Loucy (cell line): ENCODE measurements at regions not wholly inside any gene's neighbourhood (a gene's known extent, or its start where the extent isn't known, plus 50 kb on each side); places are given as distances from the start of the nearest gene placed in this dataset.

Experiments used
- H2AFZ ChIP-seq: fragments of 200-600 bp; sonication (generic); 2 replicates; pipeline ENCODE4 v1.6.0; 2016; ENCODE audit warnings: antibody characterized with exemption, mild to moderate bottlenecking, low read length, moderate library complexity
- H3F3A ChIP-seq: fragments of 200-600 bp; 2 replicates; pipeline ENCODE4 v1.6.0; 2016; ENCODE audit warnings: antibody characterized with exemption, low read depth, mild to moderate bottlenecking
- H3K27me3 ChIP-seq: fragments of 200-600 bp; sonication (generic); 2 replicates; pipeline ENCODE4 v1.6.1; 2014; ENCODE audit warnings: low read length, mild to moderate bottlenecking; ENCODE audit not compliant: insufficient read depth, poor library complexity, severe bottlenecking
- H3K36me3 ChIP-seq: fragments of 200-600 bp; sonication (generic); 2 replicates; pipeline ENCODE4 v1.6.1; 2016; ENCODE audit warnings: low read length; ENCODE audit not compliant: insufficient read depth
- H3K4me1 ChIP-seq: fragments of 200-600 bp; sonication (generic); 2 replicates; pipeline ENCODE4 v1.5.1; 2014; ENCODE audit warnings: low read length, mild to moderate bottlenecking; ENCODE audit not compliant: insufficient read depth, poor library complexity, severe bottlenecking
- H3K4me2 ChIP-seq: fragments of 200-600 bp; sonication (generic); 2 replicates; pipeline ENCODE4 v1.6.0; 2014; ENCODE audit warnings: antibody characterized with exemption, low read length, low read depth, mild to moderate bottlenecking; ENCODE audit not compliant: poor library complexity, severe bottlenecking
- H3K4me3 ChIP-seq: fragments of 200-600 bp; sonication (generic); 2 replicates; pipeline ENCODE4 v1.5.1; 2014; ENCODE audit warnings: low read length, mild to moderate bottlenecking, mixed read lengths; ENCODE audit not compliant: poor library complexity, severe bottlenecking
- H3K79me2 ChIP-seq: fragments of 200-600 bp; sonication (generic); 2 replicates; pipeline ENCODE4 v1.6.1; 2014; ENCODE audit warnings: low read length; ENCODE audit not compliant: insufficient read depth
- H3K9ac ChIP-seq: fragments of 200-600 bp; sonication (generic); 2 replicates; pipeline ENCODE4 v1.6.0; 2014; ENCODE audit warnings: mild to moderate bottlenecking, low read depth, low read length, moderate library complexity; ENCODE audit not compliant: poor library complexity, severe bottlenecking
- H3K9me2 ChIP-seq: fragments of 200-600 bp; sonication (generic); replicated peaks from 2 replicates; pipeline ENCODE4 v1.6.1; 2016; ENCODE audit warnings: low read depth, low read length, mixed read lengths
- H3K9me3 ChIP-seq: fragments of 200-600 bp; sonication (generic); 2 replicates; pipeline ENCODE4 v1.6.1; 2014; ENCODE audit warnings: mild to moderate bottlenecking, antibody characterized with exemption, low read length, low read depth; ENCODE audit not compliant: insufficient read depth
- H4K20me1 ChIP-seq: fragments of 200-600 bp; sonication (generic); 2 replicates; pipeline ENCODE4 v1.6.0; 2014; ENCODE audit warnings: antibody characterized with exemption, low read length, mild to moderate bottlenecking; ENCODE audit not compliant: insufficient read depth, poor library complexity, severe bottlenecking
- CTCF ChIP-seq: fragments of 200-600 bp; sonication (generic); conservative IDR thresholded peaks from 2 replicates; pipeline ENCODE4 v1.5.1; 2014; ENCODE audit warnings: mild to moderate bottlenecking, antibody characterized with exemption, low read length
- EZH2phosphoT487 ChIP-seq: fragments of 200-600 bp; IDR thresholded peaks from 2 replicates; pipeline ENCODE4 v1.6.1; 2018; ENCODE audit warnings: antibody characterized with exemption, mild to moderate bottlenecking, moderate library complexity, borderline replicate concordance

GRCh38 chr7:38329340-38329739 is 55.9 kb upstream of the TARP start:
- H3K9ac ChIP-seq: no peak overlapping the region
- no peak for TF ChIP-seq CTCF
- no peak for TF ChIP-seq EZH2phosphoT487
- no peaks in the 10 kb centered on the region for H3K27me3 ChIP-seq
- H3F3A ChIP-seq: no peaks in the 10 kb centered on the region
- no peaks in the 10 kb centered on the region for H3K36me3 ChIP-seq
- H4K20me1 ChIP-seq: no peaks in the 10 kb centered on the region
- H3K9me2 ChIP-seq: no peaks in the 10 kb centered on the region
- H3K4me2 ChIP-seq: no peak overlapping the region
- peaks cover 20% of the 10 kb centered on the region for H3K4me1 ChIP-seq
- no peaks in the 10 kb centered on the region for H3K9me3 ChIP-seq
- H3K79me2 ChIP-seq: no peaks in the 10 kb centered on the region
- no peak overlapping the region for H3K4me3 ChIP-seq
- H2AFZ ChIP-seq: no peak overlapping the region

GRCh38 chr7:38328814-38329213 is 55.4 kb upstream of the TARP start:
- no peak for TF ChIP-seq EZH2phosphoT487
- TF ChIP-seq CTCF: no peak
- no peak overlapping the region for H3K9ac ChIP-seq
- H3K4me2 ChIP-seq: no peak overlapping the region
- H3K4me1 ChIP-seq: peaks cover 20% of the 10 kb centered on the region
- H3K9me3 ChIP-seq: no peaks in the 10 kb centered on the region
- H3K27me3 ChIP-seq: no peaks in the 10 kb centered on the region
- no peaks in the 10 kb centered on the region for H3K79me2 ChIP-seq
- H2AFZ ChIP-seq: no peak overlapping the region
- no peaks in the 10 kb centered on the region for H3F3A ChIP-seq
- H4K20me1 ChIP-seq: no peaks in the 10 kb centered on the region
- no peaks in the 10 kb centered on the region for H3K9me2 ChIP-seq
- no peak overlapping the region for H3K4me3 ChIP-seq
- no peaks in the 10 kb centered on the region for H3K36me3 ChIP-seq

GRCh38 chr7:38327637-38328036 is 54.2 kb upstream of the TARP start:
- no peak overlapping the region for H2AFZ ChIP-seq
- H3K79me2 ChIP-seq: no peaks in the 10 kb centered on the region
- no peak overlapping the region for H3K9ac ChIP-seq
- H3K9me3 ChIP-seq: no peaks in the 10 kb centered on the region
- H3K27me3 ChIP-seq: no peaks in the 10 kb centered on the region
- no peaks in the 10 kb centered on the region for H4K20me1 ChIP-seq
- no peaks in the 10 kb centered on the region for H3K36me3 ChIP-seq
- TF ChIP-seq EZH2phosphoT487 (no peak), CTCF (no peak)
- H3K4me3 ChIP-seq: no peak overlapping the region
- H3K9me2 ChIP-seq: no peaks in the 10 kb centered on the region
- H3F3A ChIP-seq: no peaks in the 10 kb centered on the region
- H3K4me2 ChIP-seq: peak overlapping the region; percentile 34
- peaks cover 20% of the 10 kb centered on the region for H3K4me1 ChIP-seq
